Activated T-cell treated with anti-CD3 and anti-CD28 coated beads for 4 hours (primary cell): ENCODE measurements at regions not wholly inside any gene's neighbourhood (a gene's known extent, or its start where the extent isn't known, plus 50 kb on each side); places are given as distances from the start of the nearest gene placed in this dataset.

Source experiments
- DNase-seq: peaks from one replicate; pipeline ENCODE4 v3.0.0-alpha.2; 2020

GRCh38 chr13:53747825-53748224, 719.2 kb downstream of the OLFM4 start:
- DNase-seq, result no peak

- no peak for DNase-seq
These were observed 720.7 kb downstream of the OLFM4 start for GRCh38 chr13:53749306-53749705.

GRCh38 chr13:53759016-53759415, 730.4 kb downstream of the OLFM4 start:
- no peak for DNase-seq

- DNase-seq, result no peak
These were observed 747.2 kb downstream of the OLFM4 start for GRCh38 chr13:53775807-53776206.

DNA sequence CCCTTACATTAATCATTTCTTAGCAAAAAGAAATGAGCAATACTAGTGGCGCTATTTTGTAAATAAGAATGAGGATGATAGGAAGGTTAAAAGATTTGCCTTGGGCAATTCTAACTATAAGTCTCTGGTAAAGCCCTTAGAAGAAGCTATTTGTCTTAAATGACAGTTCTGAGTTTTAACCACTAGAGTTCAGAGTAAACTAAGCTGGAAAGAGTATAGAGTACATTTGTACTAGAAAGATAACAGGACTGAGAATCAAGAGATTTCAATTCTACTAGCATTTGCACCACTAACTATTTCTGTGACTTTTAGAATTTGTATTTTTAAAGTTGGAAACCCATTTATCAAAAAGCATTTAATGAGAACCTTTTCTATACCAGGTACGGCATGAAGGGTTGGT, 750.3 kb downstream of the OLFM4 start:
- DNase-seq, result no peak

GRCh38 chr13:53781941-53782340, 753.3 kb downstream of the OLFM4 start:
- no peak for DNase-seq

DNA sequence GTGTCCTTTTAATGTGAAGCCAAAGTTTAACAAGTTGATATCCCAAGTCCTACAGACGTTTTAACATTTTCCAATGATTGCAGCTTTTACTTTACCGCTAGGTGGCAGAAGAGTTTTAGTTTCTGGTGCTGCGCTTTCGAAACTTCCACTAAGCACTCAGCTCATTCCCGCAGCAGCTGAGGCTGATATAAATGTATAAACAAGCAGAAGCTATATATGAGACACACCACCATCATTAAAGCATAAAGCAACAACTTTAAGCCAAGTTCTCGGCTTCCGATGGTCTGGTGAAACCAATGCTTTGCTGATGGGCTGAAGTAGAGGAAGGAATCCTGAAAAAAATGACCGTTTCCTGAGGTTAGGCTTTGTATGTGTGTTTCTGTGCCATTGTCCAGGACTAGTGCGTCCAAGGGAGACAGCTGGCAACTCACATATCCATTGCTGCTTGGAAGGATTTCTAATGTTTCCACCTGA, 753.9 kb downstream of the OLFM4 start:
- DNase-seq, result no peak

DNA sequence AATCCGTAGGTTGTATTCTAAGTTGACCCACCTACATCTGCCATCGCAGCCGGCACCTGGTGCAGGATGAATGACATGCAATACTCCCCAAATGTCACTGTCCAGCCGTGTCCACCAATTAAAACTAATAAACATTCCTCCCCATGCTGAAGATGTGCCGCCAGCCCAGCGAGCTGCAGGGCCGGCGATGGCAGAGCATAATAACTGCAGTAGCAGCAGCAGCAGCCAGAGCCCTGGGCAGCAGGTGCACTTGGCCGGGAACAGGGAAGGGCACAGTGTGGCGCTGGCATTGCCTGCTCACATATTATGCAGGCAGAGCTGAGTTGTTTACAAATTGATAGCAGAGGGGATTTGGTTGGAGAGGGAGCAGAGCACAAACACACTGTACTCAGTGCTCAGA, 754.9 kb downstream of the OLFM4 start:
- no peak for DNase-seq

GRCh38 chr13:53788286-53788685, 759.7 kb downstream of the OLFM4 start:
- DNase-seq, result no peak

DNA sequence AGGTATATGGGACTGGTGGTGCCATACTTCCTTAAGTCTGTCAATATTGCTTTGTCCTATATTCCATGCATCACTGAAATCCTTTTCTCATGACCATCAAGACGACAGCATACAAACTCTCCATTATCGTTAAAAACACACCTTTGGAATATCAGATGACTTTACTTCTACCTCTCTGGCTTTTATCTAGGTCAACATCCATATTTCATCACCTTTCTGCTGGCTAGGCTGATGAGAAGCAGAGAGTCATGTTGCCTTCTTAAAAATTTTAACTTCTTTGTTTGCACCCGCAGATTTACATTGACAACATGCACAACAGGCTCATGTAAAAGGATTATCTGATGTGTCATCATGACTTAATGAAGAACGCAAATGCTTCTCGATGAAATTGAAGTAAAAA, 771.4 kb downstream of the OLFM4 start:
- DNase-seq, result no peak

DNA sequence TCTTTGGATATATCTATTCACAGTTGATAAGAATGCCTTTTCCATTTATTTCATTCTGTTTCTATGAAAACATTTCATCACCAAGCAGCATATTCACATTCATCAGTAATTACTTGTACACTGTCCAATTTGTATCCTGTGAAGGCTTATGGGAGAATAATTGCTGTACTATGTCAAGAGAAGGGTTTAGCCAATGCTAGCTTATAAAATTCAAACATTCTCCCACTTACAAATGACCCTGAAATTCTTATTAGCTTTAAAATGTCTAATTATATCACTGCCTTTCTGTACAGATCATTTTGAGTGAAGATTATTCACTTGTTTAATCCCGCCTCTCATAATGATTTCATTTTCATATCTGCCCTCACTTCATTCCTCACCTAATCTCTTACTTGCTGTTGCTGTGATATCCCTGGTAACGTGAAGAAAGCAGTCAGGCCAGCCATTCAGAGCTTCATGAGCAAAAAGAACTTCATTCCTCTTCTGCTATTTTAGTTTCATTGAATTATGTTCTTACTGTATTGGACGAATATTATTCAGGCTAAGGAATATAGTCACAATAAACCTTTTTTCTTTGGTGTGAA, 778.7 kb downstream of the OLFM4 start:
- DNase-seq, result no peak

DNA sequence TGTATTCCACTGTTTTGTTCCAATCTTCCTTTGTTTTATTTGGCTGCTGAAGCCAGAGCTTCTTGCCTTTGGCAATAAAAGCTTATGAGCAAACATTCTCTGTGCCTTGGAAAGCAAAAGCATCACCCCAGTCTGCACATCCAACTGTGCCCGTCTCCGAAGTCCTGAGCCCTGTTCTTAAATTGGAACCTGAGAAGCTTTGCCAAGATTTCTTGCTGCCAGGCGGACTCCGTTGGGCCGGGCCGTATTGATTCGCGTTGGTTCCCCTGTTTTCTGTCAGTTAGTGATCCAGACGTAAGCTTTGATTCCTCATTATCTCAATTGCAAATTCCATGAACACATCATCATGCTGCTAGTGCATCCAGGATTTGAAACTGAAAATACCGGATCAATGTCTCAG, 793.0 kb downstream of the OLFM4 start:
- DNase-seq, result no peak

GRCh38 chr13:53822136-53822535, 793.5 kb downstream of the OLFM4 start:
- DNase-seq, result no peak

DNA sequence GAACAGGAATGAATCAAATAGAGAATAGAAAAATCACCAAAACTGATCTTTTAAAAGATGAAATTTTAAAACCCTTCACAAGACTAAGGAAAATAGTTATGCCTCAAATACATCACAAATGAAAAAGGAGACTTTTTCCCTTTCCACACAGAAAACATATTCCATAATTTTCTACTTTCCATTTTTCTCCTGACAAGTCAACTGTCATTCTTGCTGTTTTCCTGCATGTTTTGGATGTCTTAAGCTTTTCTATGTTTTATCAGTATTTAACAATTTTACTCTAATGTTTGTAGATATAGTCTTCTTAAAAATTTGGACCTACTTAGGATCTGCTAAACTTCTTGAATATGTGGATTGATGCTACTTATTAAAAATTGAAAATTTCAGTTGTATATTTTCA, 810.8 kb downstream of the OLFM4 start:
- no peak for DNase-seq

DNA sequence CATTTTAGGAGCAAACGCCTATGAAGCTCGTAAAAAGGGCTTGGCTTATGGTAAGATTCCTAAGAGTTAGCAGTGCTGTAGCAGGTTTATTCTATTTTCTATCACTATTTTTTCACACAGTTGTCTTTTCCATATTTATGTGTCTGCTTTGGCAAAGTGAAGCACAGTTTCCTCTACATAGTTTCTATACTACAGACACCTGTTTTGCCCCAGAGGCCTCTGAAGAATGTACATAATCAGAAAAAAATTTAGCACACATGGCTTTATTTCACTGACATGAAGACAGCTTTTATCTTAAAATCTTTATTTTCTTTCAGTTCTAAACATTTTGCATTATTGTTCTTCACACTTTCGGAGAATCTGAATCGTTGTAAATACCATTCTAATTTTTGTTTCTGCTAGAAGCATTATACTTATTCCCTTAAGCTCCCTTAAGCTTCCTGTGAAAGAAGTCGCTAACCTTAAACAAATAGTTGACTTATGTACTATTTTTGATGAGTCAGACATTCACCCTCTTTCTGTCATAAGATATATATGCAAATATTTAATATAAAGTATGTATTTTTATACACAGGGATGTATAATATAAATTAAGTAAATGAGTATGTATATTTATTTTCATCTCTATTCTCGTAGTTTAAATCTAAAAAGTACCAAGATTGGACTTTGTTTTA, 816.0 kb downstream of the OLFM4 start:
- no peak for DNase-seq

GRCh38 chr13:53847502-53847901, 818.9 kb downstream of the OLFM4 start:
- DNase-seq, result no peak

GRCh38 chr13:53848366-53848961, 819.9 kb downstream of the OLFM4 start:
- no peak for DNase-seq

- no peak for DNase-seq
These were observed 825.7 kb downstream of the OLFM4 start for GRCh38 chr13:53854321-53854720.

DNA sequence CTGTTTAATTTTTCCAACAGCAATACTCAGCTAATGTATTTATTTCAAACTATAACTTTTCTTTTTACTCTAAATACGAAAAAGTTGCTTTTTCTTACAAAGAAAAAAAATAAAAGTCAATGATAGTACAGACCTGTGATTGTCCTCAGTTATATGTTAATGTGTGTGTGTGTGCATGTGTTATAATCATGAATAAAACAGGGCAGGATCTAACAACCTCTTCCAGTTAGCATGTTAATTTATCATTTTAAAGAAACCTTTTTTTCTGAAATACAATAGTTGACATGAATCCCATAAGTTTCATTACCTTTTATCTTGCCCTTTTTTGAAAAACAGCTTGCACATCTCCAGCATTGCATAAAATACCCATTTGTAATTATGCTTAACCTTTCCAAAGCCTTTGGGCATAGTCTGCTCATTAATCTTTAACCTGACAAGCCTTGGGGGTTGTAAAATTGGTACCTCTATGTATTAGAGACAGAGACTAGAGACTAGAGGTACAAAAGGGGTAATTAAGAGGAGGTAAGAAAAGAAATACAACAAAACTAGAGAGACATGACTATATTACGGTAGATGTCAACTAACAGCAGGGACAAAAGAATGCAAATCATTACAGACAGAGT, 828.1 kb downstream of the OLFM4 start:
- DNase-seq, result no peak

- no peak for DNase-seq
These were observed 834.9 kb downstream of the OLFM4 start for GRCh38 chr13:53863520-53863919.

DNA sequence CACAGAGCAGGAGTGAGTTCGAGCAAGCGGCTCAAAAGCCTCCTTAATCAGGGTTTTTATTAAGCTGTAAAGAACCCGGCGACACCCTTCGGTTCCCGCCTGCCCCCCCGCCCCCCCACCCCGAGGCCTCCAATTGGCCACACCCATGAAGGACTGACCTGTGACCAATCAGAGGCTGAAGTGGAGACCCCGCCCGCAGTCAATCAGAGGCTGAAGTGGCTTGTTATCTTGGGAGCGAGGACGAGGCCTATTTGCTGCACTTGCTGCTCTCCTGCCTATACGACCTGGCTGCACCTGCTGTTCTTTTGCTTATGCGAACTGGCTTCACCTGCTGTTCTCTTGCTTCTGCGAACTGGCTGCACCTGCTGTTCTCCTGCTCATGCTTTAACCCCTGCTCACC, 844.9 kb downstream of the OLFM4 start:
- no peak for DNase-seq

DNA sequence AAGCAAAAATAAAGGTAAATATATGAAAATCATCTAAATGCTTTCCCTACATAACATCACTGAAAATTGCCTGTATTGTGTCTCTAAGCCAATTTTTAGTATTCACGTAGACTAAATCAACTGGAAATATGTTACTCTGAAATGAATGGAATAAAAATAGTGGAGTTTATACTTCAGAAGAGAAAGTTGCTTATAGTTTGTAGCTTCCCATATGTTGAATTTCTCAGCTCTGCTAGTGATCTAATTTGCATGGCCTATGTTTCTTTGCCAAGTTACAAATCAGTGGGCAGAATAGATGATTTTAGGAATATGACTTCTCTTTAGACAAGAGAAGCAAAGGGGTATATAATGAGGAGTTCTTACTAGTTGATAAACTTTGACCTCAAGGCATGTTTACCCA, 850.2 kb downstream of the OLFM4 start:
- DNase-seq, result no peak

DNA sequence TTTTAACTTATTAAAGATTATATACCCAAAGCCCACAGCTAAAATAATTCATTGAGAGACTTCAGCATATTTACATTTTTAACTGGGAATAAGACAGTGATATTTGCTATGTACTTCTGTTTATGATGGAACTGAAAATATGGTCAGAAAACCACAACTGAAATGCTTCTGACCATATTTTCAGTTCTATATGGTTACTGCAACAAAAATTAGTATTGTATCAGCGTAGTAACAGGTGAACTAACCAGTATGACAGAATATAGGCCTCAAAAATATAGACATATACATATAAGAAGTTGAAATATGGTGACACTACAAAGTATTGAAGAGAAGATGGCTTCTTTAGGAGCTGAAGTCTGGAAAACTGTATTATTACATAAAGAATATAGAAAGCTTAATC, 857.4 kb downstream of the OLFM4 start:
- no peak for DNase-seq

GRCh38 chr13:53890696-53891095, 862.1 kb downstream of the OLFM4 start:
- no peak for DNase-seq
